Nephron progenitor cell (in vitro differentiated cells): ENCODE measurements at regions not wholly inside any gene's neighbourhood (a gene's known extent, or its start where the extent isn't known, plus 50 kb on each side); places are given as distances from the start of the nearest gene placed in this dataset.

Experiments used
- DNase-seq: peaks from one replicate; pipeline ENCODE4 v3.0.0; 2021
- H3K27ac Mint-ChIP-seq: 2 replicates; pipeline ENCODE4 v1.8.0; 2021; ENCODE audit warnings: mild to moderate bottlenecking, moderate library complexity, mixed read lengths
- H3K27me3 Mint-ChIP-seq: 2 replicates; pipeline ENCODE4 v1.8.0; 2021; ENCODE audit warnings: mild to moderate bottlenecking, low read depth, mixed read lengths; ENCODE audit not compliant: poor library complexity
- H3K36me3 Mint-ChIP-seq: 2 replicates; pipeline ENCODE4 v1.8.0; 2021; ENCODE audit warnings: low read depth, mixed read lengths
- H3K4me1 Mint-ChIP-seq: 2 replicates; pipeline ENCODE4 v1.8.0; 2021; ENCODE audit warnings: mixed read lengths
- H3K4me3 Mint-ChIP-seq: 2 replicates; pipeline ENCODE4 v1.8.0; 2021; ENCODE audit warnings: mild to moderate bottlenecking, moderate library complexity, mixed read lengths
- H3K9me3 Mint-ChIP-seq: 2 replicates; pipeline ENCODE4 v1.8.0; 2021; ENCODE audit warnings: mild to moderate bottlenecking, moderate library complexity, mixed read lengths
- TF ChIP-seq, protein P1 (sequence below): fragments of 200-600 bp; sonication (generic); IDR thresholded peaks from 2 replicates; pipeline ENCODE4 v1.5.0; 2021; ENCODE audit warnings: antibody characterized with exemption

DNA sequence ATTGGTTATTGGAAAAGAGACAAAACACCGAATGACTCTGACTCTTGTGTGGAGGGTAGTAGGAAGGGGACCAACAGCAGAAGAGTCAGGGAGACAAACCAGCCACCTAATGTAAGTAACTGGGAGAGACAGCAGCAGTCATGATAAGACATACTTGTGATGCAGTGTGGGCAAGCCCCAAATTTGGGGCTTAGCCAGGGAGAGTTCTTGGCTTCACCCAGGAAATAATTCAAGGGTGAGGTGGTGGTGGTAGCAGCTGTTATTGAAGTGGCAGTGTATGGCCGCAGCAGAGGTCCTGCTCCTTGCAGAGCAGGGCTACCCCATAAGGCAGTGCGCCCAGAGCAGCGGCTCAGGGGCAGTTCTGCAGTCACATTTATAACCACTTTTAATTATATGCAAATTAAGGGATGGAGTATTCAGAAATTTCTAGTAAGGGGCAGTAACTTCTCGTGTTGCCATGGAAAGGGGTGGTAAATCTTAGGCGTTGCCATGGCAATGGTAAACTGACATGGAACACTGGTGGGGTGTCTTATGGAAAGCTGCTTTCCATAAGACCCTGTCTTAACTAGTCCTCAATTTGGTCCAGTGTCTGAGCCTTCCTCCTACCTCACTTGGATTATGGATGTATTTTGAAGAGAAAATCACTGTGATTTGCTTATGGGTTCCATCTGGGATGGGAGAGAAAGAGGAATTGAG is 317.1 kb downstream of the PHKB start:
- no peak for DNase-seq
- Mint-ChIP-seq H3K27ac (no peak overlapping the region), H3K27me3 (peaks cover 8% of the 10 kb centered on the region), H3K4me1 (no peaks in the 10 kb centered on the region), H3K36me3 (no peaks in the 10 kb centered on the region), H3K9me3 (peaks cover 10% of the 10 kb centered on the region), H3K4me3 (no peak overlapping the region)
- TF ChIP-seq, protein P1, sequence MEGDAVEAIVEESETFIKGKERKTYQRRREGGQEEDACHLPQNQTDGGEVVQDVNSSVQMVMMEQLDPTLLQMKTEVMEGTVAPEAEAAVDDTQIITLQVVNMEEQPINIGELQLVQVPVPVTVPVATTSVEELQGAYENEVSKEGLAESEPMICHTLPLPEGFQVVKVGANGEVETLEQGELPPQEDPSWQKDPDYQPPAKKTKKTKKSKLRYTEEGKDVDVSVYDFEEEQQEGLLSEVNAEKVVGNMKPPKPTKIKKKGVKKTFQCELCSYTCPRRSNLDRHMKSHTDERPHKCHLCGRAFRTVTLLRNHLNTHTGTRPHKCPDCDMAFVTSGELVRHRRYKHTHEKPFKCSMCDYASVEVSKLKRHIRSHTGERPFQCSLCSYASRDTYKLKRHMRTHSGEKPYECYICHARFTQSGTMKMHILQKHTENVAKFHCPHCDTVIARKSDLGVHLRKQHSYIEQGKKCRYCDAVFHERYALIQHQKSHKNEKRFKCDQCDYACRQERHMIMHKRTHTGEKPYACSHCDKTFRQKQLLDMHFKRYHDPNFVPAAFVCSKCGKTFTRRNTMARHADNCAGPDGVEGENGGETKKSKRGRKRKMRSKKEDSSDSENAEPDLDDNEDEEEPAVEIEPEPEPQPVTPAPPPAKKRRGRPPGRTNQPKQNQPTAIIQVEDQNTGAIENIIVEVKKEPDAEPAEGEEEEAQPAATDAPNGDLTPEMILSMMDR, result no peak

DNA sequence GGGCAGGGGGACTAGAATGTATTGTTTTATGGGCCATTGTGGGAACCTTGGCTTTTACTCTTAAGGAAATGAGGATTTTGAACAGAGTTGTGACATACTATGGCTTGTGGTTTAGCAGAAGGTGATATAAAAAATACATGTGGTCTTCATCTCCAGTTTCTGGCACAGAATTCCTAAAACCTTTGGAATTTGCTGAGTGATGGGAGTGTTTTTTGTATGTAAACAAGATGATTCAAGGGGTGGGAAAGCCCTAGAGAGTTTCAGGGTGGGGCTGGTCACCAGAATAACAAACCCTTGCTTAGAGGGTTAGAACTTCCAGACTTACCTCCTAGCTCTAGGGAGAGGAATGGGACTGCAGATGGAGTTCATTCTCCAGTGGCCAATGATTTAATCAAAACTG is 316.1 kb downstream of the PHKB start:
- no peak for DNase-seq
- TF ChIP-seq, protein P1, result no peak
- no peak overlapping the region for H3K27ac Mint-ChIP-seq
- no peaks in the 10 kb centered on the region for H3K36me3 Mint-ChIP-seq
- H3K9me3 Mint-ChIP-seq, result peaks cover 10% of the 10 kb centered on the region
- no peaks in the 10 kb centered on the region for H3K27me3 Mint-ChIP-seq
- no peaks in the 10 kb centered on the region for H3K4me1 Mint-ChIP-seq
- no peak overlapping the region for H3K4me3 Mint-ChIP-seq

DNA sequence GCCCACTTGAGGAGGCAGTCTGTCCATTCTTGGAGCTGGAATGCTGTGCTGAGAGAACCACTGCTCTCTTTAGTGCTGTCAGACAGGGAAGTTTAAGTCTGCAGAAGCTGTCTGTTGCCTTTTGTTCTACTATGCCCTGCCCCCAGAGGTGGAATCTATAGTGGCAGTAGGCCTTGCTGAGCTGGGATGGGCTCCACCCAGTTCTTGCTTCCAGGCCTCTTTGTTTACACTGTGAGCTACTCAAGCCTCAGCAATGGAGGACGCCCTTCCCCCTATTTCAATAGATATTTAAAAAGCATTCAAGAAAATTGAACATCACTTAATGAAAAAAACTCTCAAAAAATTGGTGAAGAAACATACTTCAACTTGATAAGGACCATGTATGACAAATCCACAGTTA is 313.5 kb downstream of the PHKB start:
- Mint-ChIP-seq H3K27ac (no peak overlapping the region), H3K27me3 (no peaks in the 10 kb centered on the region), H3K36me3 (no peaks in the 10 kb centered on the region), H3K9me3 (peaks cover 12% of the 10 kb centered on the region), H3K4me1 (no peaks in the 10 kb centered on the region), H3K4me3 (no peak overlapping the region)
- no peak for DNase-seq
- TF ChIP-seq, protein P1, result no peak

GRCh38 chr16:47753659-47754058 is 292.5 kb downstream of the PHKB start:
- H3K27ac Mint-ChIP-seq, result no peak overlapping the region
- peaks cover 7% of the 10 kb centered on the region for H3K9me3 Mint-ChIP-seq
- H3K36me3 Mint-ChIP-seq, result no peaks in the 10 kb centered on the region
- H3K4me1 Mint-ChIP-seq, result no peaks in the 10 kb centered on the region
- no peak overlapping the region for H3K4me3 Mint-ChIP-seq
- no peaks in the 10 kb centered on the region for H3K27me3 Mint-ChIP-seq
- TF ChIP-seq, protein P1, result no peak
- no peak for DNase-seq
